Neural progenitor cell (in vitro differentiated cells): ENCODE measurements at regions not wholly inside any gene's neighbourhood (a gene's known extent, or its start where the extent isn't known, plus 50 kb on each side); places are given as distances from the start of the nearest gene placed in this dataset.
A peak's percentile ranks its signal among the peaks of the same experiment; 100 is the strongest.

Experiments
- DNase-seq: peaks from one replicate; pipeline ENCODE4 v3.0.0-alpha.2; 2016; ENCODE audit warnings: low spot score
- H2AFZ ChIP-seq: fragments of 200-600 bp; sonication (generic); replicated peaks from 2 replicates; pipeline ENCODE4 v1.6.1; 2016; ENCODE audit warnings: antibody characterized with exemption
- H3F3A ChIP-seq: fragments of 200-600 bp; sonication (generic); 2 replicates; pipeline ENCODE4 v1.6.1; 2016; ENCODE audit warnings: antibody characterized with exemption, low read depth
- H3K27ac ChIP-seq: fragments of 200-600 bp; sonication (generic); 2 replicates; pipeline ENCODE4 v1.5.1; 2016; ENCODE audit warnings: mild to moderate bottlenecking
- H3K27me3 ChIP-seq: fragments of 200-600 bp; sonication (generic); 2 replicates; pipeline ENCODE4 v1.6.1; 2016; ENCODE audit warnings: mild to moderate bottlenecking, moderate library complexity
- H3K36me3 ChIP-seq: fragments of 200-600 bp; sonication (generic); 2 replicates; pipeline ENCODE4 v1.5.1; 2016
- H3K4me1 ChIP-seq: fragments of 200-600 bp; sonication (generic); 2 replicates; pipeline ENCODE4 v1.6.1; 2016; ENCODE audit warnings: mixed run types
- H3K4me2 ChIP-seq: fragments of 200-600 bp; sonication (generic); 2 replicates; pipeline ENCODE4 v1.6.1; 2016
- H3K4me3 ChIP-seq: fragments of 200-600 bp; sonication (generic); 2 replicates; pipeline ENCODE4 v1.5.1; 2016
- H3K79me2 ChIP-seq: fragments of 200-600 bp; sonication (generic); 2 replicates; pipeline ENCODE4 v1.6.1; 2016; ENCODE audit warnings: low read depth
- H3K9ac ChIP-seq: fragments of 200-600 bp; sonication (generic); 2 replicates; pipeline ENCODE4 v1.6.1; 2016
- H3K9me3 ChIP-seq: fragments of 200-600 bp; sonication (generic); 2 replicates; pipeline ENCODE4 v1.5.1; 2016; ENCODE audit warnings: low read depth
- H4K20me1 ChIP-seq: fragments of 200-600 bp; sonication (generic); 2 replicates; pipeline ENCODE4 v1.6.1; 2016; ENCODE audit warnings: low read depth
- H3K27ac Mint-ChIP-seq: 3 replicates; pipeline ENCODE4 v1.8.0; 2021; ENCODE audit warnings: mixed read lengths
- H3K27me3 Mint-ChIP-seq: 2 replicates; pipeline ENCODE4 v1.8.0; 2022; ENCODE audit warnings: low read depth, mild to moderate bottlenecking, inconsistent platforms, moderate library complexity, mixed read lengths; ENCODE audit not compliant: insufficient read depth
- H3K36me3 Mint-ChIP-seq: 3 replicates; pipeline ENCODE4 v1.8.0; 2021; ENCODE audit warnings: mixed read lengths
- H3K4me1 Mint-ChIP-seq: 3 replicates; pipeline ENCODE4 v1.8.0; 2021; ENCODE audit warnings: mixed read lengths
- H3K4me3 Mint-ChIP-seq: 3 replicates; pipeline ENCODE4 v1.8.0; 2021; ENCODE audit warnings: mild to moderate bottlenecking, moderate library complexity, mixed read lengths
- H3K9me3 Mint-ChIP-seq: 3 replicates; pipeline ENCODE4 v1.8.0; 2020; ENCODE audit warnings: mixed read lengths
- CTCF ChIP-seq: fragments of 200-600 bp; sonication (generic); IDR thresholded peaks from 2 replicates; pipeline ENCODE4 v1.5.1; 2017; ENCODE audit warnings: antibody characterized with exemption, mild to moderate bottlenecking
- EZH2 ChIP-seq: fragments of 200-600 bp; sonication (generic); IDR thresholded peaks from 2 replicates; pipeline ENCODE4 v1.6.1; 2017; ENCODE audit warnings: antibody characterized with exemption, mild to moderate bottlenecking, moderate library complexity
- EZH2phosphoT487 ChIP-seq: fragments of 200-600 bp; sonication (generic); IDR thresholded peaks from 2 replicates; pipeline ENCODE4 v1.6.1; 2017; ENCODE audit warnings: antibody characterized with exemption

GRCh38 chr15:96176831-96177230 is 153.7 kb upstream of the NR2F2 start:
- Histone ChIP-seq H3K4me3 (no peak overlapping the region), H3K9ac (no peak overlapping the region), H4K20me1 (no peaks in the 10 kb centered on the region), H3K9me3 (no peaks in the 10 kb centered on the region), H3K36me3 (no peaks in the 10 kb centered on the region), H3K27me3 (no peaks in the 10 kb centered on the region), H3K4me2 (no peak overlapping the region), H3K4me1 (peaks cover 29% of the 10 kb centered on the region), H3F3A (peaks cover 11% of the 10 kb centered on the region), H3K79me2 (no peaks in the 10 kb centered on the region), H2AFZ (no peak overlapping the region), H3K27ac (no peak overlapping the region)
- H3K4me3 Mint-ChIP-seq = no peak overlapping the region
- TF ChIP-seq EZH2phosphoT487 (no peak), EZH2 (no peak), CTCF (no peak)
- H3K27ac Mint-ChIP-seq = no peak overlapping the region
- H3K36me3 Mint-ChIP-seq = peaks cover 2% of the 10 kb centered on the region
- H3K4me1 Mint-ChIP-seq = peaks cover 20% of the 10 kb centered on the region
- H3K9me3 Mint-ChIP-seq = no peaks in the 10 kb centered on the region
- no peak for DNase-seq
- no peaks in the 10 kb centered on the region for H3K27me3 Mint-ChIP-seq

- H3K27me3 ChIP-seq = no peaks in the 10 kb centered on the region
- H3K4me1 ChIP-seq = peaks cover 29% of the 10 kb centered on the region
- no peaks in the 10 kb centered on the region for H3K9me3 ChIP-seq
- Mint-ChIP-seq H3K27ac (no peak overlapping the region), H3K27me3 (no peaks in the 10 kb centered on the region), H3K36me3 (peaks cover 2% of the 10 kb centered on the region), H3K9me3 (no peaks in the 10 kb centered on the region), H3K4me3 (no peak overlapping the region), H3K4me1 (peaks cover 24% of the 10 kb centered on the region)
- no peak overlapping the region for H3K4me3 ChIP-seq
- no peak overlapping the region for H3K27ac ChIP-seq
- H3K36me3 ChIP-seq = no peaks in the 10 kb centered on the region
- H4K20me1 ChIP-seq = no peaks in the 10 kb centered on the region
- H2AFZ ChIP-seq = no peak overlapping the region
- H3K4me2 ChIP-seq = no peak overlapping the region
- peaks cover 11% of the 10 kb centered on the region for H3F3A ChIP-seq
- no peaks in the 10 kb centered on the region for H3K79me2 ChIP-seq
- no peak for DNase-seq
- no peak overlapping the region for H3K9ac ChIP-seq
- TF ChIP-seq EZH2phosphoT487 (no peak), CTCF (no peak), EZH2 (no peak)
These were observed 153.2 kb upstream of the NR2F2 start for GRCh38 chr15:96177279-96177678.

- Mint-ChIP-seq H3K9me3 (no peaks in the 10 kb centered on the region), H3K4me1 (peaks cover 47% of the 10 kb centered on the region), H3K27ac (no peak overlapping the region), H3K4me3 (no peak overlapping the region), H3K36me3 (peaks cover 2% of the 10 kb centered on the region), H3K27me3 (peaks cover 4% of the 10 kb centered on the region)
- Histone ChIP-seq H3K4me1 (peaks cover 44% of the 10 kb centered on the region), H3K9ac (no peak overlapping the region), H3K79me2 (no peaks in the 10 kb centered on the region), H3F3A (peaks cover 25% of the 10 kb centered on the region), H3K9me3 (no peaks in the 10 kb centered on the region), H4K20me1 (no peaks in the 10 kb centered on the region), H3K4me3 (no peak overlapping the region), H3K27ac (no peak overlapping the region), H3K36me3 (no peaks in the 10 kb centered on the region), H3K27me3 (no peaks in the 10 kb centered on the region), H3K4me2 (peak overlapping the region; percentile 40), H2AFZ (no peak overlapping the region)
- no peak for DNase-seq
- TF ChIP-seq CTCF (no peak), EZH2phosphoT487 (no peak), EZH2 (no peak)
These were observed 150.3 kb upstream of the NR2F2 start for GRCh38 chr15:96180087-96180748.
